ENCODE measurements at regions not wholly inside any gene's neighbourhood (a gene's known extent, or its start where the extent isn't known, plus 50 kb on each side); places are given as distances from the start of the nearest gene placed in this dataset.
A peak's percentile ranks its signal among the peaks of the same experiment; 100 is the strongest.

DNA sequence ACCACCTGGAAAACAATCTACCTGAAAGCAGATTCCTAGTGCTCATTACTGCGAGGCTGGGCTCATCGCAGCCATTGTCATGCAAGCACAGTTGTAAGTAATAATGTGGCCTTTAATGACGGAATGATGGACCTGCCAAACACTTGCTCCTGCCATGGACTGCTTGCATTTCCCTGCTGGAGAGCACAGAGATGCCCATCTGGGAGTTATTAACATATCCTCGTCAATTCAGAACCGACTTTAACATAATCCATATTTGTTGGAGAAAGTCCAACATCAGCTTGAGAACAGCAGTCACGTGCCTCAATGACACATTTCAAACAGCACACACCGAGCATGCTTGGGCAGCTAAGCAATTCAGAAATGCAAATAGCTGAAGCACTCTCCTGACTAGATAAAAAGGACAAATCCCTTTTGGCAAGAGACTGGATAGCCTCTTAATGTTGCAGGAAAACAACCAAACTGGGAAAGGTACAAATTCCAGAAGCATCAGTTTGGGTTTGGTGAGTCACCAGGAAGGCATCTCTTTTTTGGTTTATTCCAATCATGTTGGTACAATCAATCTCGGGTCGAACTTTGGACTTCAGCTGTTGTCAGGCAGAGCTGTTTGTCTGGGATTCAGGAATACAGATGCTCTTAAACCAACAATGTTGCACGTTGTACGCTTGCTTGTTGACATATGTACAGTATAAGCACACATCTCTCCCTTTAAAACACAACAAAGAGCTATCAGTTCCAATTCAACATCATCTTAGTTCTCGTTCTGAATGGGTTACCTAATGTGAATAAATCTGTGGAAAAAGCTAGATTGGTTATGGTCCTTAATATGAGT, 395.8 kb downstream of the LNPK start:
- Histone ChIP-seq H3K4me1 (replicated peaks in 1 of 4; ENCODE audit: control insufficient read depth in 3 of 4, insufficient read depth in 4 of 4, low read length in 3 of 4) (peaks cover 0 to 9% (median under 1%) of the 10 kb centered on the region in 4 experiments; a peak in 2 of 7 replicates), H3K79me2 (ENCODE audit: control insufficient read depth in 1 of 2, insufficient read depth in 2 of 2, low read length in 2 of 2) (no peaks in the 10 kb centered on the region), H3K4me2 (ENCODE audit: insufficient read depth in 1 of 2, low read depth in 2 of 2, low read length in 2 of 2) (peak overlapping the region; percentile 2 to 4; a peak in 2 of 4 replicates), H3K23me2 (ENCODE audit: low read depth, low read length) (no peaks in the 10 kb centered on the region), H2BK5ac (ENCODE audit: low read depth, low read length) (no peak overlapping the region), H3K27ac (ENCODE audit: low read depth, low read length) (no peak overlapping the region), H3K56ac (replicated peaks; ENCODE audit: insufficient read length, low read depth, low read length) (no peak overlapping the region), H3K18ac (ENCODE audit: extremely low read depth, low read length) (no peak overlapping the region), H3K79me1 (ENCODE audit: low read depth, low read length) (no peaks in the 10 kb centered on the region), H2BK12ac (ENCODE audit: low read depth, low read length) (no peak overlapping the region), H3K14ac (ENCODE audit: insufficient read length) (no peak overlapping the region), H4K8ac (ENCODE audit: extremely low read depth, insufficient read depth, low read length) (no peak overlapping the region), H4K91ac (replicated peaks; ENCODE audit: insufficient read length, low read length) (no peak overlapping the region), H2AFZ (ENCODE audit: low read length) (no peak overlapping the region), H2BK120ac (replicated peaks; ENCODE audit: low read depth, low read length) (no peak overlapping the region), H3K9ac (replicated peaks in 1 of 4; ENCODE audit: extremely low read depth in 1 of 4, low read depth in 3 of 4, low read length in 3 of 4) (no peak overlapping the region), H2BK15ac (ENCODE audit: low read length) (no peak overlapping the region), H4K5ac (ENCODE audit: insufficient read length, low read depth, low read length) (no peak overlapping the region), H3K4me3 (ENCODE audit: extremely low read depth in 1 of 4, insufficient read depth in 2 of 4, low read depth in 3 of 4, low read length in 4 of 4) (no peak overlapping the region), H2AK5ac (ENCODE audit: low read depth, low read length) (no peak overlapping the region), H4K20me1 (replicated peaks in 1 of 2; ENCODE audit: control insufficient read depth in 1 of 2, insufficient read depth in 2 of 2, low read length in 2 of 2) (no peaks in the 10 kb centered on the region), H2BK20ac (ENCODE audit: low read length) (no peak overlapping the region), H3K9me3 (ENCODE audit: insufficient read depth in 2 of 2, low read depth in 1 of 2, low read length in 1 of 2) (no peaks in the 10 kb centered on the region), H3K23ac (ENCODE audit: insufficient read length) (no peak overlapping the region), H3K27me3 (replicated peaks in 1 of 4; ENCODE audit: control insufficient read depth in 3 of 4, extremely low read depth in 1 of 4, insufficient read depth in 3 of 4, low read length in 3 of 4) (no peaks in the 10 kb centered on the region), H3K36me3 (ENCODE audit: control insufficient read depth in 2 of 4, insufficient read depth in 4 of 4, low read length in 3 of 4) (no peaks in the 10 kb centered on the region), H3K4ac (replicated peaks; ENCODE audit: insufficient read length, low read depth, low read length) (no peak overlapping the region)
- POLR2A ChIA-PET (ENCODE audit: partially characterized antibody): interaction anchor here (1.0 kb wide), 1 partner anchor 13 kb away, joined by 3 read pairs; no protein-coding TSS in a partner anchor
- FAIRE-seq: peak; percentile 7
- 66% methylated on average over 12 of the region's 12 CpGs; no CpG with 5 or more reads in 1 of the 2 experiments for WGBS, 2 experiments (ENCODE audit: extremely low coverage in 1 of 2, insufficient coverage in 1 of 2, insufficient read length in 1 of 2, insufficient replicate concordance in 2 of 2, low coverage in 1 of 2, low lambda C conversion rate in 2 of 2, missing lambda C conversion rate in 1 of 2)
- CTCF ChIA-PET (ENCODE audit: partially characterized antibody): interaction anchor here (1.3 to 1.6 kb wide), 2 partner anchors 9 to 14 kb away, joined by 4 to 5 read pairs; no protein-coding TSS in a partner anchor
- no peak for DNase-seq (ENCODE audit: low read depth in 1 of 2, low spot score in 2 of 2)
- TF ChIP-seq POU5F1 (IDR thresholded peaks at IDR 0.05; ENCODE audit: low read depth, low read length): 0 out of 2 replicates have a peak, but pooled peaks have one; percentile 75

Measured in H1 (cell line).